Thymus (tissue), 11 donors: ENCODE measurements at regions not wholly inside any gene's neighbourhood (a gene's known extent, or its start where the extent isn't known, plus 50 kb on each side); places are given as distances from the start of the nearest gene placed in this dataset.

Source experiments
- DNase-seq, 9 donors: peaks; one replicate each; pipeline ENCODE4 v3.0.0-alpha.2; 2013; ENCODE audit warnings: low spot score in 9 of 9, low read depth in 6 of 9, missing footprints in 1 of 9
- H3K27ac ChIP-seq, 2 donors: one replicate each; pipeline ENCODE4 v1.5.1; 2013; ENCODE audit warnings: control low read depth in 1 of 2, low read depth in 1 of 2, low read length in 1 of 2, mild to moderate bottlenecking in 1 of 2, moderate library complexity in 1 of 2
- H3K27me3 ChIP-seq, 2 donors: one replicate each; pipeline ENCODE4 v1.5.1; 2013; ENCODE audit warnings: low read length in 1 of 2; ENCODE audit not compliant: control insufficient read depth in 2 of 2, insufficient read depth in 1 of 2
- H3K36me3 ChIP-seq, 2 donors: one replicate each; pipeline ENCODE4 v1.5.1; 2013; ENCODE audit warnings: low read length in 1 of 2, mild to moderate bottlenecking in 1 of 2, moderate library complexity in 1 of 2; ENCODE audit not compliant: control insufficient read depth in 2 of 2, insufficient read depth in 2 of 2
- H3K4me1 ChIP-seq, 2 donors: one replicate each; pipeline ENCODE4 v1.5.1; 2013; ENCODE audit warnings: low read length in 2 of 2; ENCODE audit not compliant: control insufficient read depth in 2 of 2, insufficient read depth in 2 of 2
- H3K4me3 ChIP-seq, 2 donors: one replicate each; pipeline ENCODE4 v1.5.1; 2013; ENCODE audit warnings: low read length in 2 of 2, control low read depth in 1 of 2, mild to moderate bottlenecking in 1 of 2
- H3K9me3 ChIP-seq, 2 donors: one replicate each; pipeline ENCODE4 v1.5.1; 2013; ENCODE audit warnings: low read length in 1 of 2, mild to moderate bottlenecking in 1 of 2; ENCODE audit not compliant: control insufficient read depth in 2 of 2, insufficient read depth in 1 of 2
- WGBS: extraction: QIAGEN DNeasy Blood & Tissue Kit; methylation state at CpG from one replicate; pipeline ENCODE4 v1.1.7; 2013; 5-methylcytosine and 5-hydroxymethylcytosine counted together
- donor health status: healthy.

GRCh38 chr21:34216718-34217032 lies 143.3 kb downstream of the MRPS6 start:
- Histone ChIP-seq H3K36me3 (no peaks in the 10 kb centered on the region), H3K27ac (no peak overlapping the region), H3K27me3 (no peaks in the 10 kb centered on the region), H3K4me3 (no peak overlapping the region), H3K4me1 (no peaks in the 10 kb centered on the region), H3K9me3 (no peaks in the 10 kb centered on the region)
- 46% methylated on average over 2 of the region's 2 CpGs for WGBS
- DNase-seq = no peak

DNA sequence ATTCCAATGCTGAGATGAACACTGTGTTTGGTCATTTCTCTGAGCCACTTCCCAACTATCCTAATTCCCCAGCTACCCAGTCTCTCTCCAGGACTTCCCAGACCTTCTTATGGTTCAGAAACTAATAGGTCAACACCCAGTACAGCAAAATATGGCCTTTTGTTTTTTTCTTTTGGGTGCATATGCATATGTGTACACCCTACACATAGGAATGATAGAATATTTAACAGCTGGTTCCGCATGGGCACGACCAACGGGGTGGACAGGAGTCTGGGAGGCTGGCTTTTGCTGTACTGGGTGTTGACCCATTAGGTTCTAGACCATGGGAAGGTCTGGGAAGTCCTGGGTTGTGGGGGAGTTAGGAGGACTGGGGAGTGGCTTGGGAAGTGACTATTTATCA lies 143.9 kb downstream of the MRPS6 start:
- H3K4me1 ChIP-seq = no peaks in the 10 kb centered on the region
- H3K27ac ChIP-seq = no peak overlapping the region
- H3K36me3 ChIP-seq = no peaks in the 10 kb centered on the region
- 98% methylated on average over 3 of the region's 3 CpGs for WGBS
- no peak overlapping the region for H3K4me3 ChIP-seq
- no peaks in the 10 kb centered on the region for H3K9me3 ChIP-seq
- no peak for DNase-seq
- no peaks in the 10 kb centered on the region for H3K27me3 ChIP-seq

- Histone ChIP-seq H3K27ac (no peak overlapping the region), H3K9me3 (no peaks in the 10 kb centered on the region), H3K4me3 (no peak overlapping the region), H3K36me3 (no peaks in the 10 kb centered on the region), H3K4me1 (no peaks in the 10 kb centered on the region), H3K27me3 (no peaks in the 10 kb centered on the region)
- no peak for DNase-seq
- WGBS = 95% methylated on average over 4 of the region's 4 CpGs
Observed at GRCh38 chr21:34219334-34220060, 144.3 kb upstream of the KCNE2 start.

- Histone ChIP-seq H3K9me3 (no peaks in the 10 kb centered on the region), H3K4me1 (no peaks in the 10 kb centered on the region), H3K27ac (no peak overlapping the region), H3K4me3 (no peak overlapping the region), H3K27me3 (no peaks in the 10 kb centered on the region), H3K36me3 (no peaks in the 10 kb centered on the region)
- DNase-seq = no peak
- 96% methylated on average over 1 of the region's 1 CpG for WGBS
Observed at GRCh38 chr21:34220556-34221195, 143.1 kb upstream of the KCNE2 start.

GRCh38 chr21:34221331-34222030 lies 142.3 kb upstream of the KCNE2 start:
- H3K27ac ChIP-seq = no peak overlapping the region
- no peaks in the 10 kb centered on the region for H3K4me1 ChIP-seq
- WGBS = 94% methylated on average over 11 of the region's 11 CpGs
- H3K4me3 ChIP-seq = no peak overlapping the region
- H3K27me3 ChIP-seq = no peaks in the 10 kb centered on the region
- no peak for DNase-seq
- H3K36me3 ChIP-seq = no peaks in the 10 kb centered on the region
- H3K9me3 ChIP-seq = no peaks in the 10 kb centered on the region

GRCh38 chr21:34222031-34222335 lies 141.8 kb upstream of the KCNE2 start:
- Histone ChIP-seq H3K27ac (no peak overlapping the region), H3K27me3 (no peaks in the 10 kb centered on the region), H3K4me1 (no peaks in the 10 kb centered on the region), H3K9me3 (no peaks in the 10 kb centered on the region), H3K36me3 (no peaks in the 10 kb centered on the region), H3K4me3 (no peak overlapping the region)
- no peak for DNase-seq
- 96% methylated on average over 14 of the region's 14 CpGs for WGBS

DNA sequence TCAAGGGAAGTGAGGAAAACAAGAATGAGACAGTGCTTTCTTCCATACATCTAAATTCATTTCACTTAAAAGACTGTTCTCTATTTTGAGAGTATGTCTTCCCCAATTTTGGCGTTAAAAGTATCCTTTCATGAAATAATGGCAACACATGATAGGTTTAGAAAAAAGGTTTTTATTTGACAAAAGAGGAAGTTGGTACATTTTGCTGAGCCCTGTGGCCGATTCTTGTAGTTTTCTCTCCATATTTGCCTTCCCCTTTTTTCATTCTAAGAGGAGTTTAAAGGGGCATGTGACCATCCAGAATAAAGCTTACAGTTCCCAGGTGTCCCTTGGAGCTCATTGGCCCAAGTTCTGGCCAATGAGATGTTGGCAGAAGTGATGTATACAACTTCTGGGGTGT lies 140.4 kb upstream of the KCNE2 start:
- no peak overlapping the region for H3K27ac ChIP-seq
- no peaks in the 10 kb centered on the region for H3K36me3 ChIP-seq
- no peak overlapping the region for H3K4me3 ChIP-seq
- no peak for DNase-seq
- H3K9me3 ChIP-seq = no peaks in the 10 kb centered on the region
- no peaks in the 10 kb centered on the region for H3K27me3 ChIP-seq
- H3K4me1 ChIP-seq = no peaks in the 10 kb centered on the region
- 23% methylated on average over 2 of the region's 2 CpGs for WGBS

DNA sequence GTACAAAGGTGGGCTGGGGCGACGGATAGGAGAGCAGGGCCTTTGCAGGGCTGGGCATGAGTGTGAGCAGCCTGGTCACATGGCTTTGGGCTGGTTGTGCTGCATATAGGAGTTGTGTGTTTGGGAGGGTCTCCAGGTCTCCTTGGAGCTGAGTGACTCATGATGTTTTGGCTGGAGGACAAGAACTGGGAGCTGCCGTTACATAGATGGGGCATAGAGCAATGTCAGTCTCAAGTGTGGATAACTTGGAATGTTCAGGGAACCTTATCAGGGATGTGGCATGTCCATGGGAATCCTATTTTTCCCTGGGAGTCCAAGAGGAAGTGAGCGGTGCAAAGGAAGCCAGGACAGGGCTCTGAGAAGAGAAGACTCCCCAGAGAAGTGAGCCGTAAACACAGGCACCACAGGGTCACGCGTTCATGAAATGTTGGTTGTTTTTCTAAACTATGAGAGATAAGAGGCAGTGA lies 136.4 kb upstream of the KCNE2 start:
- Histone ChIP-seq H3K4me1 (no peaks in the 10 kb centered on the region), H3K36me3 (no peaks in the 10 kb centered on the region), H3K9me3 (no peaks in the 10 kb centered on the region), H3K27ac (no peak overlapping the region), H3K27me3 (no peaks in the 10 kb centered on the region), H3K4me3 (no peak overlapping the region)
- 98% methylated on average over 7 of the region's 7 CpGs for WGBS
- DNase-seq = no peak

DNA sequence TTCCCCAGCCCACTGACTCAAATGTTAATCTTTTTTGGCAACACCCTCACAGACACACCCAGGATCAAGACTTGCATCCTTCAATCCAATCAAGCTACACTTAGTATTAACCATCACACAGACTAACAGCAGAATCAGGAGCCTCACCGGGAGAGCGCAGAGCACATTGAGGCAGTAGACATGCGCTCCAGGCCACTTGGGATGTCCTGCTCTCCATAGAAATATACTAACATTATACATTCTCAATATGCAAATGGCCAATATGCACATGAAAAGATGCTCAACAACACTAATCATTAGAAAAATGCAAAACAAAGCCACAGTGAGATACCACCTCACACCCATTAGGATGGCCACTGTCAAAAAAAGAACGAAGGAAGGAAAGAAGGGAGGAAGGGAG lies 135.0 kb upstream of the KCNE2 start:
- H3K9me3 ChIP-seq = no peaks in the 10 kb centered on the region
- no peak for DNase-seq
- 96% methylated on average over 4 of the region's 4 CpGs for WGBS
- H3K36me3 ChIP-seq = no peaks in the 10 kb centered on the region
- no peaks in the 10 kb centered on the region for H3K4me1 ChIP-seq
- no peaks in the 10 kb centered on the region for H3K27me3 ChIP-seq
- no peak overlapping the region for H3K27ac ChIP-seq
- H3K4me3 ChIP-seq = no peak overlapping the region
